ENCODE measurements at regions not wholly inside any gene's neighbourhood (a gene's known extent, or its start where the extent isn't known, plus 50 kb on each side); places are given as distances from the start of the nearest gene placed in this dataset.

DNA sequence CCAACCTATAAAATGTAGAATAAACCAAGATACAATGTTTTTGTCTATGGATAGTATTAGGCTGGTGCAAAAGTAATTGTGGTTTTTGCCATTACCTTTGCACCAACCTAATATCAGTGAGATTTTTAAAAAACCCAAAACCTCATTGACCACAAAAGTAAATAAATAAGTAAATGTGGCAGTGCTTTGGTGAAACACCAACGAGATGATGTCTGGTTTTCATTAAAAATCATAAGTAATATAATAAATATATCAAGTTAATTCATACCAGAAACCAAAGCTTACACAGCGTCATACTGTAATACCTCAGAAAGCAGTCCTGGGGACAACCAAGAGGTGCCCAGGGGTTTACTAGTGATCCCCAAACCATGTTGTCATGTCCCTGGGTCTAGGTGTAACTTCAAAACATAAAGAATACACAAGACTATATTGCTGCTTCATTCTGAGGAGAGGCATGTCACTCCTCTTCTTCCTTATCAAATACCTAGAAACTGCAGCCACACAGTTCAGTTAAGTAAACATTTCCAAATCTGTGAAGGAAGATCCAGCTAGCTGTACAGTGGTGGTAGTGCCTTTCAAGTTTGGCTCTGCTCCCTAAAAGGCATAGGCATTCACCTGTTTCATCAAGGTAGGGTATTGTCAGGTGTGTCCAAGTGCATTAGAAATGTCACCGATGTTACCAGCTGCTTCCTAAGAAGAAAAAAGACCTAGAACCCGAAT, 51.6 kb upstream of the ZC3H11B start:
- no peak for ATAC-seq
- Histone ChIP-seq H3K4me3 (no peak overlapping the region), H3K27ac (no peak overlapping the region), H3K36me3 (no peaks in the 10 kb centered on the region), H3K27me3 (no peaks in the 10 kb centered on the region), H3K9me3 (no peaks in the 10 kb centered on the region), H3K4me1 (peaks cover 0 to 21% (median 0%) of the 10 kb centered on the region in 3 donors)
- 81 to 83% methylated on average over 4 of the region's 4 CpGs for WGBS, 2 donors (ENCODE audit: low coverage in 1 of 2)
- no peak for TF ChIP-seq POLR2A (IDR thresholded peaks at IDR 0.05)
- TF ChIP-seq, protein P1, sequence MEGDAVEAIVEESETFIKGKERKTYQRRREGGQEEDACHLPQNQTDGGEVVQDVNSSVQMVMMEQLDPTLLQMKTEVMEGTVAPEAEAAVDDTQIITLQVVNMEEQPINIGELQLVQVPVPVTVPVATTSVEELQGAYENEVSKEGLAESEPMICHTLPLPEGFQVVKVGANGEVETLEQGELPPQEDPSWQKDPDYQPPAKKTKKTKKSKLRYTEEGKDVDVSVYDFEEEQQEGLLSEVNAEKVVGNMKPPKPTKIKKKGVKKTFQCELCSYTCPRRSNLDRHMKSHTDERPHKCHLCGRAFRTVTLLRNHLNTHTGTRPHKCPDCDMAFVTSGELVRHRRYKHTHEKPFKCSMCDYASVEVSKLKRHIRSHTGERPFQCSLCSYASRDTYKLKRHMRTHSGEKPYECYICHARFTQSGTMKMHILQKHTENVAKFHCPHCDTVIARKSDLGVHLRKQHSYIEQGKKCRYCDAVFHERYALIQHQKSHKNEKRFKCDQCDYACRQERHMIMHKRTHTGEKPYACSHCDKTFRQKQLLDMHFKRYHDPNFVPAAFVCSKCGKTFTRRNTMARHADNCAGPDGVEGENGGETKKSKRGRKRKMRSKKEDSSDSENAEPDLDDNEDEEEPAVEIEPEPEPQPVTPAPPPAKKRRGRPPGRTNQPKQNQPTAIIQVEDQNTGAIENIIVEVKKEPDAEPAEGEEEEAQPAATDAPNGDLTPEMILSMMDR (IDR thresholded peaks at IDR 0.05) = no peak
- no peak for TF ChIP-seq EP300 (IDR thresholded peaks at IDR 0.05)
- no peak for TF ChIP-seq POLR2AphosphoS5 (IDR thresholded peaks at IDR 0.05)

Small RNAs in the stretch of these regions (small RNA-seq; reads per million reads assigned to genes)
- 0 reads per million in 4 donors for gene RNA5SP76

All from gastroesophageal sphincter (tissue), 4 donors.